Effector memory CD4-positive, alpha-beta T cell (primary cell): ENCODE measurements at regions not wholly inside any gene's neighbourhood (a gene's known extent, or its start where the extent isn't known, plus 50 kb on each side); places are given as distances from the start of the nearest gene placed in this dataset.

ENCODE experiments used
- DNase-seq, 3 donors: peaks; one replicate each; pipeline ENCODE4 v3.0.0-alpha.2; 2020
- H3K27ac ChIP-seq: 2 replicates; pipeline ENCODE4 v1.7.0; 2013; ENCODE audit warnings: mild to moderate bottlenecking, low read length, moderate library complexity; ENCODE audit not compliant: insufficient read depth, poor library complexity, severe bottlenecking
- H3K27me3 ChIP-seq: replicated peaks from 2 replicates; pipeline ENCODE4 v1.7.0; 2013; ENCODE audit warnings: mild to moderate bottlenecking, low read length; ENCODE audit not compliant: insufficient read depth, control insufficient read depth, poor library complexity, severe bottlenecking
- H3K36me3 ChIP-seq: 2 replicates; pipeline ENCODE4 v1.7.0; 2013; ENCODE audit warnings: mild to moderate bottlenecking, low read length, moderate library complexity; ENCODE audit not compliant: control insufficient read depth, insufficient read depth
- H3K4me1 ChIP-seq: 2 replicates; pipeline ENCODE4 v1.7.0; 2013; ENCODE audit warnings: low read length, mild to moderate bottlenecking; ENCODE audit not compliant: control insufficient read depth, insufficient read depth, poor library complexity, severe bottlenecking
- H3K4me3 ChIP-seq: 2 replicates; pipeline ENCODE4 v1.7.0; 2013; ENCODE audit warnings: low read length, low read depth, mild to moderate bottlenecking; ENCODE audit not compliant: insufficient read depth, poor library complexity, severe bottlenecking
- H3K9me3 ChIP-seq: 2 replicates; pipeline ENCODE4 v1.7.0; 2013; ENCODE audit warnings: mild to moderate bottlenecking, low read length, moderate library complexity; ENCODE audit not compliant: control insufficient read depth

DNA sequence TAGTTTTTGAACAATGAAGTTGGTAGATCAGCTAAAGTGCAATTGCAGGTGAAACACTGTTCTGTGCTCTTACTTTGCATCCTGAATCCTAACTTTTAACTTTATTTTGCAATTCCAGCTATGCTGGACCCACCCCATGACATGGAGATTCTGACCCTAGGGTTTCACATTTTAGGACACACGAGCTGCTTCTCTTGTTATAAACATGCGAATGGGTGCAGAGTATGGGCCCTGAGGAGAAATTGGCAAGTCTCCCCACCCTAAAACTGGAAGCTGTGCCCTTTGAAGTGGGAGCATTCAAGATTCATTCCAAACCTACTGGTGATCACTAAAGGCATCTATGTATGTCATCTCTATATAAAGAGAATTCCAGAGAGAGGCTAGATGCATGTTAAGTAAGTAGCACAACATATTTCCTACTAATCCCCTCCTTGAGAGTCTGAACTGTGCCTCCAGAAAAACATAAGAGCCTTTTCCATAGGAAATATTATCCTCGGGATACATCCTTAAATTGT, 794.3 kb upstream of the ZEB2 start:
- Histone ChIP-seq H3K4me3 (no peak overlapping the region), H3K36me3 (no peaks in the 10 kb centered on the region), H3K27ac (no peak overlapping the region), H3K27me3 (no peaks in the 10 kb centered on the region), H3K9me3 (no peaks in the 10 kb centered on the region), H3K4me1 (no peaks in the 10 kb centered on the region)
- no peak for DNase-seq

DNA sequence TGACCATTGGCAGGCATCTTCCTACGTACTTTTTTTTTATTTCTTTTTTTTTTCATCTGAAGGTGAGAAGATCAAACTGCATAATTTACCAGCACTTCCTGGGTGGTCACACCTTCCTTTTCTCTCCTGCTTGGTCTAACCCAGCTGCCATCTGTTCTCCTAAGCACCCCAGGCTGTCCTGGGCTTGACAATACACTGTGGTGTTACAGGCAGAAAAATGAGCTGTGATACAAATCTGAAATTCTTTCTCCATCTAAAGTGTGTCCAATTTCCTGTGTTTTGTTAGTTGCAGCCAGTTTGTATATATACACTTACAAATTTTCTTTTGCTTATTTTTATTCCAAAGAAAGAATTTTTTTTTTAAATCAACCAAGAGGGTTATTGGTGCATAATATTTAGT, 786.0 kb upstream of the ZEB2 start:
- Histone ChIP-seq H3K27me3 (no peaks in the 10 kb centered on the region), H3K4me3 (no peak overlapping the region), H3K9me3 (no peaks in the 10 kb centered on the region), H3K27ac (no peak overlapping the region), H3K36me3 (no peaks in the 10 kb centered on the region), H3K4me1 (no peaks in the 10 kb centered on the region)
- DNase-seq, result no peak

DNA sequence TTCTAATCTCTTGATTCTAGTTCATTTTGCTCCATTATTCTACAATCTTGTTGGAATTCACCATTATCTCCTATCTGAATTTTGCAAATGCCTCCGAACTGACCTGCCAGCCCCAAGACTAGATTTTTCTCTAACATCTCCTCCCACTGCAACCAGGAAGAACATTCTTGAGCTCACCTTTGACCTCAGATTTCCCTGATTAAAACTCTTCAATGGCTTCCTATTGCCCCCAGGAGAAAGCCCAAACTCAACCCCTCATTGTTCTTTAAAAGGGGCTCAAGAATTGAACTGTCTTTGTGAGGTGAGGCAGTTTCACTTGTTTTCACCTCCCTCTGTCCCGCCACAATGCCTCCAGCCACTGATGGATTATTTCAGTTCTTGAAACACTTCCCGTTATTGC, 784.6 kb upstream of the ZEB2 start:
- DNase-seq, result no peak
- no peak overlapping the region for H3K4me3 ChIP-seq

DNA sequence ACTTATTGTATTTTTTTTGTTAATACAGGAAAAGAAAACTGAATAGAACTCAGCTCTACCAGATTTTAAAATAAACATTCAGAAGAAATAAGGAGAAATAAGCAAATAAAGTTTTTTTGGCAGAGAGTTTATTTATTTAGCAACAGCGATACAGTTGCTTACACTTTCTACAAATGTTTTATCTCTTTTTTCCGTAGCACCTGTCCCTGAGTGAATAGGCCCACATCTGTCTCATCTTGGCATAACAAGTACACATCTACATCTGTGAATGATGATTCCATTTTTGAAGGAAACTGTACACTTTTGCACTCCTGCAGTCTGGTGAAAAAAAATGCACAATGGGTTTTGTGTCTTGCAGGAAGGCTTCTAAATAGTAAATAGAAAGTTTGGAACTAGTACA, 783.6 kb upstream of the ZEB2 start:
- DNase-seq, result no peak
- Histone ChIP-seq H3K4me1 (no peaks in the 10 kb centered on the region), H3K27me3 (no peaks in the 10 kb centered on the region), H3K27ac (no peak overlapping the region), H3K9me3 (no peaks in the 10 kb centered on the region), H3K4me3 (no peak overlapping the region), H3K36me3 (no peaks in the 10 kb centered on the region)

More for the DNA sequence above, 784.6 kb upstream of the ZEB2 start:
- H3K36me3 ChIP-seq, result no peaks in the 10 kb centered on the region
- H3K4me1 ChIP-seq, result no peaks in the 10 kb centered on the region
- H3K27me3 ChIP-seq, result no peaks in the 10 kb centered on the region
- no peak overlapping the region for H3K27ac ChIP-seq
- H3K9me3 ChIP-seq, result no peaks in the 10 kb centered on the region

DNA sequence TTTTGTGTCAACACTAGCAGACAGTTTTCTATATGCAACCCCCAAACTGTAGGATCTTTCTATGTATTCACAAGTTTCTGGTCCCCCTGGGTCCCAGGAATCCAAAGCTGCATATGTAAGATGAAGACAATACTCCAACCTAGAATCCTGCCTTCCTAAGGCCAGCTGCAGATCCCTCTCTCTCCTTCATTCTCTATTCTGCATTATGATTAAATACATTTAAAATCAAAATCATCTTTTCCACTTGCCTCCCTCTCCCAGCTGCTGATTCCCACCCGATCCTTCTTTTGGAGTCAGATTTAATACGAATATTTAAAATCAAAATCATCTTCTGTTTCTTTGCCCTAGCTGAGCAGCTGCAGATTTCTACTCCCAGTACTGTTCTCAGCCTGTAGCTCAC, 783.0 kb upstream of the ZEB2 start:
- no peak overlapping the region for H3K4me3 ChIP-seq

DNA sequence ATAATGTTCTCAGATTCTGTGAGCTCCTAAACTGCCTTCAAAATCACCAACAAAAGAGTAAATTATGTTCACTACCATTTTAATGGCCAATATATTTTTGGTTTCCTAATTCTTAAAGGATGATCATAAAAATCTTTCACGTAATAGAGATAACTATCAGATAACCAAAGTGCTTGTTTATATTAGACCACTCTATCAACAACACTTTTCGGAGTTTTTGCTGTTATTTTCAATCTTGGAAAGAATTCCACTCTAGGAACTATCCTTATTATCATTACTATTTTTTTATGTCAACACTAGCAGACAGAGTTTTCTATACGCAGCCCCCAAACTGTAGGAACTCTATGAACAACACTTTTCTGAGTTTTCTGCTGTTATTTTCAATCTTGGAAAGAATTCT, 782.5 kb upstream of the ZEB2 start:
- no peaks in the 10 kb centered on the region for H3K9me3 ChIP-seq
- no peak for DNase-seq

More for the DNA sequence above, 783.0 kb upstream of the ZEB2 start:
- H3K36me3 ChIP-seq, result no peaks in the 10 kb centered on the region
- H3K4me1 ChIP-seq, result no peaks in the 10 kb centered on the region
- DNase-seq, result no peak
- no peaks in the 10 kb centered on the region for H3K9me3 ChIP-seq
- H3K27me3 ChIP-seq, result no peaks in the 10 kb centered on the region
- no peak overlapping the region for H3K27ac ChIP-seq

DNA sequence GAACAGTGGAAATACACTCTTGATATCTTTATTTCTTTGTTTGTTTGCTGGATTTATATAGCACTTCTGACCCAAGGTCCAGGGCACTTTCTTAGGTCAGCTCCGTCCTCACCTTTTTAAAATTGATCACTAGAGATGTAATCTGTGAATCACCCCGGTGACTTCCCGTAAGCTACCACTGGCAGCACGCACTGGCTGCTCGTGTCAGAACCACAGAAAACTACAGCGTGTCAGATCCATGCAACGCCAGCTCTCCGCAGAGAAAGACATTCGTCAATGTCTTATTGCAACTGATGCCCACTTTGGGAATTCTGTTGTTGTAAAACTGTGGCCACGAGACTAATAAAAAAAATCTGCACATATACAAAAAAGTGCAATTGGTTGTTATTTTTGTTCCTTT, 779.4 kb upstream of the ZEB2 start:
- no peaks in the 10 kb centered on the region for H3K36me3 ChIP-seq
- no peaks in the 10 kb centered on the region for H3K4me1 ChIP-seq
- no peak overlapping the region for H3K27ac ChIP-seq
- H3K4me3 ChIP-seq, result no peak overlapping the region
- H3K9me3 ChIP-seq, result no peaks in the 10 kb centered on the region
- H3K27me3 ChIP-seq, result no peaks in the 10 kb centered on the region
- DNase-seq, result no peak

More for the DNA sequence above, 782.5 kb upstream of the ZEB2 start:
- Histone ChIP-seq H3K36me3 (no peaks in the 10 kb centered on the region), H3K4me1 (no peaks in the 10 kb centered on the region), H3K27ac (no peak overlapping the region), H3K27me3 (no peaks in the 10 kb centered on the region), H3K4me3 (no peak overlapping the region)

DNA sequence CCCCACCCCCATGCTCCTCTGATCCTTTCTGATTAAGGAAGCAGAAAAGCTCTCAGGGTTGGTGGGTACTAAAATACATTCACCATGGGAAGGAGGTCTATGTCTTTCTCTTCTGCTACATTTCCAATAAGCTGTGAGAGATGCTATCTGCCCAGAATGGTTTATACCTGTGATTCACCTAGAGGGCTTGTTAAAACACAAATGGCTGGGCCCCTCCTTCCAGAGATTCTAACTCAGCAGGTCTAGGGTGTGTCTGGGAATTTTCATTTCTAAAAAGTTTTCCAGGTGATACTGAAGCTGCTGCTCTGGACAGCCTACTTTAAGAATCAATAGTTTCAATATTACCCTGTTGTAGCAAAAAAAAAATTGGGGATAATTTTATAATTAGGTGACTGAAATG, 772.2 kb upstream of the ZEB2 start:
- H3K4me1 ChIP-seq, result no peaks in the 10 kb centered on the region
- H3K4me3 ChIP-seq, result no peak overlapping the region
- no peak for DNase-seq
- H3K9me3 ChIP-seq, result no peaks in the 10 kb centered on the region
- H3K36me3 ChIP-seq, result no peaks in the 10 kb centered on the region
- H3K27ac ChIP-seq, result no peak overlapping the region
- no peaks in the 10 kb centered on the region for H3K27me3 ChIP-seq

DNA sequence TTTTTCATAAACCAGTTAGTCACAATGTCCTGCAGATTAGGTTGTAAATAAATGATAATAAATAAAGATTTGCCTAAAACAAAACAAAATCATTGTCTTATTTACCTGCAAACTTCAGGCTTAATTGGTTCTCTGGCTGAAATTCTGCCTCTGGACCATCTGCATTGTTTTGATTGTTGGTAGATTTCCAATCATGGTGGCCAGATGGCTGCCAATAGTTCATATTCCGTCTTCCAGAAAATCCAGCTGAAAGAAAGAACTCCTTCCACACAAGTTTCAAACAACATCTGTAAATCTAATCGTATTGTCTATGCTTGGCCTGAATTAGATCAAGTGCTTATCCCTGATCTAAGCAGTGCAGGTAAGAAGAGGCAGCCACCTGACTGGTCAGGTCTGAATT, 771.1 kb upstream of the ZEB2 start:
- Histone ChIP-seq H3K9me3 (no peaks in the 10 kb centered on the region), H3K27me3 (no peaks in the 10 kb centered on the region), H3K4me3 (no peak overlapping the region), H3K4me1 (no peaks in the 10 kb centered on the region), H3K27ac (no peak overlapping the region), H3K36me3 (no peaks in the 10 kb centered on the region)
- DNase-seq, result no peak

DNA sequence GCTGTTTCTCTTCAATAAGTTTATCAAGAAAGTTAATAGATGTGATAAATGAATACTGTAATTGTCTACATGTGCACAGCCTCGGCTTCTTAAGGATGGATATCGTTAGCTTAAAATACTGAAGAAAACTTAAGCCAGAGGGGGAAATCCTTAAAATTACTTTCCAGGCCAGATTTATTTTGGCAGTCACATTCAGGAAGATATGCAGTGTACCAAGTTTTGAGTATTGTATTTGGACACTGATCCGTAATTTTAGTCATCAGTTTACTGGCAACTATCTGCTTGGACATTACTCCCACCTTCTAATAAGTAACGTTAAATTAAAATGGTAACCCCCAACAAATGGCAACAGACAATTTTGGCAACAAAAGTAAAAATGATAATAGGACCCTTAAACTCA, 770.0 kb upstream of the ZEB2 start:
- Histone ChIP-seq H3K4me1 (no peaks in the 10 kb centered on the region), H3K4me3 (no peak overlapping the region), H3K36me3 (no peaks in the 10 kb centered on the region), H3K27me3 (no peaks in the 10 kb centered on the region), H3K27ac (no peak overlapping the region), H3K9me3 (no peaks in the 10 kb centered on the region)
- DNase-seq, result no peak
